ENCODE measurements at regions not wholly inside any gene's neighbourhood (a gene's known extent, or its start where the extent isn't known, plus 50 kb on each side); places are given as distances from the start of the nearest gene placed in this dataset.

- no peak for DNase-seq (ENCODE audit: low spot score)
- Mint-ChIP-seq H3K27me3 (ENCODE audit: low read depth) (no peaks in the 10 kb centered on the region), H3K27ac (no peak overlapping the region), H3K4me3 (no peak overlapping the region), H3K9me3 (no peaks in the 10 kb centered on the region), H3K36me3 (no peaks in the 10 kb centered on the region), H3K4me1 (peaks cover 23% of the 10 kb centered on the region)
- ATAC-seq = no peak
- no peak for TF ChIP-seq HMGA2 (CRISPR knock-in tag; IDR thresholded peaks at IDR 0.05)
- no peak for TF ChIP-seq ATF2 (CRISPR knock-in tag; IDR thresholded peaks at IDR 0.05; ENCODE audit: borderline replicate concordance, low read depth)
- TF ChIP-seq GRHL2 (CRISPR knock-in tag; IDR thresholded peaks at IDR 0.05; ENCODE audit: insufficient replicate concordance, severe bottlenecking) = no peak
- no peak for TF ChIP-seq ZNF512 (CRISPR knock-in tag; IDR thresholded peaks at IDR 0.05; ENCODE audit: borderline replicate concordance)
- TF ChIP-seq FOXK1 (CRISPR knock-in tag; IDR thresholded peaks at IDR 0.05) = no peak
- no peak for TF ChIP-seq CTCF (IDR thresholded peaks at IDR 0.05)
- no peak for TF ChIP-seq ZNF281 (CRISPR knock-in tag; IDR thresholded peaks at IDR 0.05)
- no peak for TF ChIP-seq MAX (CRISPR knock-in tag; IDR thresholded peaks at IDR 0.05)
- no peak for TF ChIP-seq PREB (CRISPR knock-in tag; IDR thresholded peaks at IDR 0.05; ENCODE audit: borderline replicate concordance)
- no peak for TF ChIP-seq ATF1 (CRISPR knock-in tag; IDR thresholded peaks at IDR 0.05)
- TF ChIP-seq NR1H2 (CRISPR knock-in tag; IDR thresholded peaks at IDR 0.05) = no peak
- TF ChIP-seq ZNF121 (CRISPR knock-in tag; IDR thresholded peaks at IDR 0.05) = no peak
- CTCF ChIA-PET = no interaction called here
- POLR2A ChIA-PET = no interaction called here
These were observed 1096.0 kb upstream of the FLRT2 start for GRCh38 chr14:84433961-84434360.

GRCh38 chr14:84435820-84436324 is 1094.1 kb upstream of the FLRT2 start:
- Mint-ChIP-seq H3K36me3 (no peaks in the 10 kb centered on the region), H3K27me3 (ENCODE audit: low read depth) (no peaks in the 10 kb centered on the region), H3K9me3 (no peaks in the 10 kb centered on the region), H3K4me3 (no peak overlapping the region), H3K4me1 (peaks cover 23% of the 10 kb centered on the region), H3K27ac (no peak overlapping the region)
- ChIA-PET POLR2A (interaction anchor here (0.7 kb wide), 1 partner anchor 1636 kb away, joined by 4 read pairs; no protein-coding TSS in a partner anchor), CTCF (interaction anchor here (0.5 kb wide), 1 partner anchor 429 kb away, joined by 3 read pairs; no protein-coding TSS in a partner anchor)
- TF ChIP-seq HMGA2 (CRISPR knock-in tag; IDR thresholded peaks at IDR 0.05) (no peak), ZBTB43 (CRISPR knock-in tag; IDR thresholded peaks at IDR 0.05) (no peak), MAX (CRISPR knock-in tag; IDR thresholded peaks at IDR 0.05) (no peak), TP53 (CRISPR knock-in tag; IDR thresholded peaks at IDR 0.05) (no peak)
- no peak for DNase-seq (ENCODE audit: low spot score)
- ATAC-seq = no peak; the same call in 1 of the 2 replicates

All from WTC11 (cell line).